Testis (tissue), 2 donors: ENCODE measurements at regions not wholly inside any gene's neighbourhood (a gene's known extent, or its start where the extent isn't known, plus 50 kb on each side); places are given as distances from the start of the nearest gene placed in this dataset.

Source experiments
- POLR2A ChIP-seq: fragments of 450-650 bp; IDR thresholded peaks from one replicate; pipeline ENCODE4 v1.6.1; 2017; ENCODE audit warnings: antibody characterized with exemption, mild to moderate bottlenecking, moderate library complexity
- TF ChIP-seq, protein P1 (sequence below), 3 experiments: fragments of 450-650 bp in 2 of 3; fragments of 200-600 bp in 1 of 3; sonication (generic) in 1 of 3; IDR thresholded peaks; one replicate each; pipeline ENCODE4 v1.5.1; 2016 to 2019; ENCODE audit warnings: antibody characterized with exemption in 3 of 3, mild to moderate bottlenecking in 2 of 3, moderate library complexity in 1 of 3

DNA sequence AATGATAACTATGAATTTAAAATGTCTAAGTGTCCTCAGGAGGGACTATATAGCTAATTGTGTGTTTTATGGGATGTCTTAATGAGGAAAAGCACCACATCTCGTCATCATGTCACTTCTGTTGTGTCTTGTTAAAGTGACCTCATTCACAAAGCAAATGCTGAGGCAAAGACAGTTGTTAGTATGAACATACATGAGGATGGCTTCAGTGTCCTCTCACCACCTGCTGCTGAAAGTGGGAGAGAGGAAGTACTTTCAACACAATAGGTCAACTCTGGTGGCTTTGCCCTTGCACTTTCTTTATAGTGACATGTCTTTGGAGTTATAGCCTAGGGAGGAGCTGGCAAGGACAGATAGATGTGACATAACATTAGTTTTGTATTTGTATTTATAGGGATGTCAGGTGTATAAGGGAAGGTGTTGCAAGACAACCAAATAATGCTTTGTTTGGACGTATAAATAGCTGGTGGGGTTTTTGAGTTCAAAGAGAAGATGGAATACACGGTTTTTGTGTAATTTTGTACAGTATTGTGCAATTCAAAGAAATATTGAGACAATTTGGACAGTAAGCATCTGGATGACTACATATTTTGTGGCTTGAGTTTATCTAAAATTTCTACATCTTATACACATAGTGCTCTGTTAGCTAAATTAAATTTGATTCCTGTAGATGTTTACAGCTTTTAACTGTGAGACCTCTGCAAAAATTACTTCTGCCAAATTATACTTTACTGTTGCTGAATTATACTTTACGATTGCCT, 131.7 kb upstream of the ATP2B1 start:
- TF ChIP-seq, protein P1, sequence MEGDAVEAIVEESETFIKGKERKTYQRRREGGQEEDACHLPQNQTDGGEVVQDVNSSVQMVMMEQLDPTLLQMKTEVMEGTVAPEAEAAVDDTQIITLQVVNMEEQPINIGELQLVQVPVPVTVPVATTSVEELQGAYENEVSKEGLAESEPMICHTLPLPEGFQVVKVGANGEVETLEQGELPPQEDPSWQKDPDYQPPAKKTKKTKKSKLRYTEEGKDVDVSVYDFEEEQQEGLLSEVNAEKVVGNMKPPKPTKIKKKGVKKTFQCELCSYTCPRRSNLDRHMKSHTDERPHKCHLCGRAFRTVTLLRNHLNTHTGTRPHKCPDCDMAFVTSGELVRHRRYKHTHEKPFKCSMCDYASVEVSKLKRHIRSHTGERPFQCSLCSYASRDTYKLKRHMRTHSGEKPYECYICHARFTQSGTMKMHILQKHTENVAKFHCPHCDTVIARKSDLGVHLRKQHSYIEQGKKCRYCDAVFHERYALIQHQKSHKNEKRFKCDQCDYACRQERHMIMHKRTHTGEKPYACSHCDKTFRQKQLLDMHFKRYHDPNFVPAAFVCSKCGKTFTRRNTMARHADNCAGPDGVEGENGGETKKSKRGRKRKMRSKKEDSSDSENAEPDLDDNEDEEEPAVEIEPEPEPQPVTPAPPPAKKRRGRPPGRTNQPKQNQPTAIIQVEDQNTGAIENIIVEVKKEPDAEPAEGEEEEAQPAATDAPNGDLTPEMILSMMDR (IDR thresholded peaks at IDR 0.05), result no peak
- no peak for TF ChIP-seq POLR2A
